ENCODE measurements at regions not wholly inside any gene's neighbourhood (a gene's known extent, or its start where the extent isn't known, plus 50 kb on each side); places are given as distances from the start of the nearest gene placed in this dataset.

DNA sequence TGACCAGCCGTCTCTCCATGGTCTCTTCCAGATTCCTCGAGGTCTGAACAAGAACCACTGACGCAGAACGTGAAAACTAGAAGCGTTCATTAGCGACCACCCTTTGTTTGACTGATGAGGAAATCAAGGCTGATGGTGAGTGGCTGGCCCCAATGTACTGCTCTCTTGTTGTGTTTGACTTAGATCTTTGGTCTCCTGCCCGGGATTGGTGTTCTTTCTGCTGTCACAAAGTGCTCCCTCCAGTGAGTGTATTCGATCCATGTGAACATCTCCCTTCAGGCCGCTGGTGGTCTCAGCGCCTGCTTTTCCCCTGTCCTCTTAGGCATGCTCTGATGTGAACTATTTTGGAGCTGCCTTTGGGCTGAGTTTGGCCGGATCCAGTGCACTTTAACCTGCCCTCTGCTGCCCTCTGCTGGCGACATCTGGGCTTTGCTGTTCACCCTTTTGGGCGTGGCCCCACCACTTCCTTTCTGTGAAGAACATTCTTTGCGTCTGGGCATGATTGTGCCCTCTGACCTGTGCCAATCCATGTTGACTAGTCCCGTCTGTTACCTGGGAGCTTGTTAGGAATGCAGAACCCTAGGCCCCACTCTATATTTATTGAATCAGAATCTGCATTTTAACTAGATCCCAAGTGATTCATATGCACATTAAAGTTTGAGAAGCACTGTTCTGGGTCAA lies 279.1 kb downstream of the TTC6 start (continued):
- TF ChIP-seq CREB1 (IDR thresholded peaks at IDR 0.05): no peak
- TF ChIP-seq CREB1 (CRISPR knock-in tag; IDR thresholded peaks at IDR 0.05): no peak
- TF ChIP-seq ZNF678 (CRISPR knock-in tag; IDR thresholded peaks at IDR 0.05): no peak
- TF ChIP-seq, protein P1, sequence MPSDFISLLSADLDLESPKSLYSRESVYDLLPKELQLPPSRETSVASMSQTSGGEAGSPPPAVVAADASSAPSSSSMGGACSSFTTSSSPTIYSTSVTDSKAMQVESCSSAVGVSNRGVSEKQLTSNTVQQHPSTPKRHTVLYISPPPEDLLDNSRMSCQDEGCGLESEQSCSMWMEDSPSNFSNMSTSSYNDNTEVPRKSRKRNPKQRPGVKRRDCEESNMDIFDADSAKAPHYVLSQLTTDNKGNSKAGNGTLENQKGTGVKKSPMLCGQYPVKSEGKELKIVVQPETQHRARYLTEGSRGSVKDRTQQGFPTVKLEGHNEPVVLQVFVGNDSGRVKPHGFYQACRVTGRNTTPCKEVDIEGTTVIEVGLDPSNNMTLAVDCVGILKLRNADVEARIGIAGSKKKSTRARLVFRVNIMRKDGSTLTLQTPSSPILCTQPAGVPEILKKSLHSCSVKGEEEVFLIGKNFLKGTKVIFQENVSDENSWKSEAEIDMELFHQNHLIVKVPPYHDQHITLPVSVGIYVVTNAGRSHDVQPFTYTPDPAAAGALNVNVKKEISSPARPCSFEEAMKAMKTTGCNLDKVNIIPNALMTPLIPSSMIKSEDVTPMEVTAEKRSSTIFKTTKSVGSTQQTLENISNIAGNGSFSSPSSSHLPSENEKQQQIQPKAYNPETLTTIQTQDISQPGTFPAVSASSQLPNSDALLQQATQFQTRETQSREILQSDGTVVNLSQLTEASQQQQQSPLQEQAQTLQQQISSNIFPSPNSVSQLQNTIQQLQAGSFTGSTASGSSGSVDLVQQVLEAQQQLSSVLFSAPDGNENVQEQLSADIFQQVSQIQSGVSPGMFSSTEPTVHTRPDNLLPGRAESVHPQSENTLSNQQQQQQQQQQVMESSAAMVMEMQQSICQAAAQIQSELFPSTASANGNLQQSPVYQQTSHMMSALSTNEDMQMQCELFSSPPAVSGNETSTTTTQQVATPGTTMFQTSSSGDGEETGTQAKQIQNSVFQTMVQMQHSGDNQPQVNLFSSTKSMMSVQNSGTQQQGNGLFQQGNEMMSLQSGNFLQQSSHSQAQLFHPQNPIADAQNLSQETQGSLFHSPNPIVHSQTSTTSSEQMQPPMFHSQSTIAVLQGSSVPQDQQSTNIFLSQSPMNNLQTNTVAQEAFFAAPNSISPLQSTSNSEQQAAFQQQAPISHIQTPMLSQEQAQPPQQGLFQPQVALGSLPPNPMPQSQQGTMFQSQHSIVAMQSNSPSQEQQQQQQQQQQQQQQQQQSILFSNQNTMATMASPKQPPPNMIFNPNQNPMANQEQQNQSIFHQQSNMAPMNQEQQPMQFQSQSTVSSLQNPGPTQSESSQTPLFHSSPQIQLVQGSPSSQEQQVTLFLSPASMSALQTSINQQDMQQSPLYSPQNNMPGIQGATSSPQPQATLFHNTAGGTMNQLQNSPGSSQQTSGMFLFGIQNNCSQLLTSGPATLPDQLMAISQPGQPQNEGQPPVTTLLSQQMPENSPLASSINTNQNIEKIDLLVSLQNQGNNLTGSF (CRISPR knock-in tag; IDR thresholded peaks at IDR 0.05): no peak
- peak; percentile 79 for TF ChIP-seq SOX5 (CRISPR knock-in tag; IDR thresholded peaks at IDR 0.05; ENCODE audit: borderline replicate concordance)
- TF ChIP-seq, protein P2, sequence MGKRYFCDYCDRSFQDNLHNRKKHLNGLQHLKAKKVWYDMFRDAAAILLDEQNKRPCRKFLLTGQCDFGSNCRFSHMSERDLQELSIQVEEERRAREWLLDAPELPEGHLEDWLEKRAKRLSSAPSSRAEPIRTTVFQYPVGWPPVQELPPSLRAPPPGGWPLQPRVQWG (CRISPR knock-in tag; IDR thresholded peaks at IDR 0.05; ENCODE audit: borderline replicate concordance, low read depth): no peak
- TF ChIP-seq, protein P3, sequence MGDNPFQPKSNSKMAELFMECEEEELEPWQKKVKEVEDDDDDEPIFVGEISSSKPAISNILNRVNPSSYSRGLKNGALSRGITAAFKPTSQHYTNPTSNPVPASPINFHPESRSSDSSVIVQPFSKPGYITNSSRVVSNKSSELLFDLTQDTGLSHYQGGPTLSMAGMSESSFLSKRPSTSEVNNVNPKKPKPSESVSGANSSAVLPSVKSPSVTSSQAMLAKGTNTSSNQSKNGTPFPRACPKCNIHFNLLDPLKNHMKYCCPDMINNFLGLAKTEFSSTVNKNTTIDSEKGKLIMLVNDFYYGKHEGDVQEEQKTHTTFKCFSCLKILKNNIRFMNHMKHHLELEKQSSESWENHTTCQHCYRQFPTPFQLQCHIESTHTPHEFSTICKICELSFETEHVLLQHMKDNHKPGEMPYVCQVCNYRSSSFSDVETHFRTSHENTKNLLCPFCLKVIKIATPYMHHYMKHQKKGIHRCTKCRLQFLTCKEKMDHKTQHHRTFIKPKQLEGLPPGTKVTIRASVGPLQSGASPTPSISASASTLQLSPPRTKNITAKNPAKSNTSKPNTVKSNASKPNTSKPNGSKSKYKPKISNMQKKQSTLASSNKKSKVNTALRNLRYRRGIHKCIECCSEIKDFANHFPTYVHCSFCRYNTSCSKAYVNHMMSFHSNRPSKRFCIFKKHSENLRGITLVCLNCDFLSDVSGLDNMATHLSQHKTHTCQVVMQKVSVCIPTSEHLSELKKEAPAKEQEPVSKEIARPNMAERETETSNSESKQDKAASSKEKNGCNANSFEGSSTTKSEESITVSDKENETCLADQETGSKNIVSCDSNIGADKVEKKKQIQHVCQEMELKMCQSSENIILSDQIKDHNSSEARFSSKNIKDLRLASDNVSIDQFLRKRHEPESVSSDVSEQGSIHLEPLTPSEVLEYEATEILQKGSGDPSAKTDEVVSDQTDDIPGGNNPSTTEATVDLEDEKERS (CRISPR knock-in tag; IDR thresholded peaks at IDR 0.05): peak; percentile 83
- TF ChIP-seq, protein P4, sequence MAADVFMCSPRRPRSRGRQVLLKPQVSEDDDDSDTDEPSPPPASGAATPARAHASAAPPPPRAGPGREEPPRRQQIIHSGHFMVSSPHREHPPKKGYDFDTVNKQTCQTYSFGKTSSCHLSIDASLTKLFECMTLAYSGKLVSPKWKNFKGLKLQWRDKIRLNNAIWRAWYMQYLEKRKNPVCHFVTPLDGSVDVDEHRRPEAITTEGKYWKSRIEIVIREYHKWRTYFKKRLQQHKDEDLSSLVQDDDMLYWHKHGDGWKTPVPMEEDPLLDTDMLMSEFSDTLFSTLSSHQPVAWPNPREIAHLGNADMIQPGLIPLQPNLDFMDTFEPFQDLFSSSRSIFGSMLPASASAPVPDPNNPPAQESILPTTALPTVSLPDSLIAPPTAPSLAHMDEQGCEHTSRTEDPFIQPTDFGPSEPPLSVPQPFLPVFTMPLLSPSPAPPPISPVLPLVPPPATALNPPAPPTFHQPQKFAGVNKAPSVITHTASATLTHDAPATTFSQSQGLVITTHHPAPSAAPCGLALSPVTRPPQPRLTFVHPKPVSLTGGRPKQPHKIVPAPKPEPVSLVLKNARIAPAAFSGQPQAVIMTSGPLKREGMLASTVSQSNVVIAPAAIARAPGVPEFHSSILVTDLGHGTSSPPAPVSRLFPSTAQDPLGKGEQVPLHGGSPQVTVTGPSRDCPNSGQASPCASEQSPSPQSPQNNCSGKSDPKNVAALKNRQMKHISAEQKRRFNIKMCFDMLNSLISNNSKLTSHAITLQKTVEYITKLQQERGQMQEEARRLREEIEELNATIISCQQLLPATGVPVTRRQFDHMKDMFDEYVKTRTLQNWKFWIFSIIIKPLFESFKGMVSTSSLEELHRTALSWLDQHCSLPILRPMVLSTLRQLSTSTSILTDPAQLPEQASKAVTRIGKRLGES (CRISPR knock-in tag; IDR thresholded peaks at IDR 0.05; ENCODE audit: borderline replicate concordance): no peak
- TF ChIP-seq, protein P5, sequence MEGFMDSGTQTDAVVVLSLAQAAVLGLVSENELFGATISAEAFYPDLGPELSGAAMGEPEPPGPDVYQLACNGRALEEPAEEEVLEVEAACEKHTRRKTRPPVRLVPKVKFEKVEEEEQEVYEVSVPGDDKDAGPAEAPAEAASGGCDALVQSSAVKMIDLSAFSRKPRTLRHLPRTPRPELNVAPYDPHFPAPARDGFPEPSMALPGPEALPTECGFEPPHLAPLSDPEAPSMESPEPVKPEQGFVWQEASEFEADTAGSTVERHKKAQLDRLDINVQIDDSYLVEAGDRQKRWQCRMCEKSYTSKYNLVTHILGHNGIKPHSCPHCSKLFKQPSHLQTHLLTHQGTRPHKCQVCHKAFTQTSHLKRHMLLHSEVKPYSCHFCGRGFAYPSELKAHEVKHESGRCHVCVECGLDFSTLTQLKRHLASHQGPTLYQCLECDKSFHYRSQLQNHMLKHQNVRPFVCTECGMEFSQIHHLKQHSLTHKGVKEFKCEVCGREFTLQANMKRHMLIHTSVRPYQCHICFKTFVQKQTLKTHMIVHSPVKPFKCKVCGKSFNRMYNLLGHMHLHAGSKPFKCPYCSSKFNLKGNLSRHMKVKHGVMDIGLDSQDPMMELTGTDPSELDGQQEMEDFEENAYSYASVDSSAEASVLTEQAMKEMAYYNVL (CRISPR knock-in tag; IDR thresholded peaks at IDR 0.05; ENCODE audit: borderline replicate concordance): 0 out of 2 replicates have a peak, but pooled peaks have one; percentile 96
- no peak for TF ChIP-seq ZNF296 (CRISPR knock-in tag; conservative IDR thresholded peaks at IDR 0.05)
- peak; percentile 39 for TF ChIP-seq TBL1XR1 (IDR thresholded peaks at IDR 0.05; ENCODE audit: borderline replicate concordance, low read length, partially characterized antibody)
- TF ChIP-seq HOXA7 (CRISPR knock-in tag; IDR thresholded peaks at IDR 0.05): no peak
- no peak; the same call in 1 of the 2 replicates for TF ChIP-seq ARID2 (CRISPR knock-in tag; IDR thresholded peaks at IDR 0.05; ENCODE audit: borderline replicate concordance)
- no peak for TF ChIP-seq ZNF256 (CRISPR knock-in tag; conservative IDR thresholded peaks at IDR 0.05)
- TF ChIP-seq ZNF605 (CRISPR knock-in tag; IDR thresholded peaks at IDR 0.05): peak; percentile 96
